Neural progenitor cell (in vitro differentiated cells): ENCODE measurements at regions not wholly inside any gene's neighbourhood (a gene's known extent, or its start where the extent isn't known, plus 50 kb on each side); places are given as distances from the start of the nearest gene placed in this dataset.

ENCODE experiments used
- DNase-seq: peaks from one replicate; pipeline ENCODE4 v3.0.0-alpha.2; 2016; ENCODE audit warnings: low spot score
- H2AFZ ChIP-seq: fragments of 200-600 bp; sonication (generic); replicated peaks from 2 replicates; pipeline ENCODE4 v1.6.1; 2016; ENCODE audit warnings: antibody characterized with exemption
- H3F3A ChIP-seq: fragments of 200-600 bp; sonication (generic); 2 replicates; pipeline ENCODE4 v1.6.1; 2016; ENCODE audit warnings: antibody characterized with exemption, low read depth
- H3K27ac ChIP-seq: fragments of 200-600 bp; sonication (generic); 2 replicates; pipeline ENCODE4 v1.5.1; 2016; ENCODE audit warnings: mild to moderate bottlenecking
- H3K27me3 ChIP-seq: fragments of 200-600 bp; sonication (generic); 2 replicates; pipeline ENCODE4 v1.6.1; 2016; ENCODE audit warnings: mild to moderate bottlenecking, moderate library complexity
- H3K36me3 ChIP-seq: fragments of 200-600 bp; sonication (generic); 2 replicates; pipeline ENCODE4 v1.5.1; 2016
- H3K4me1 ChIP-seq: fragments of 200-600 bp; sonication (generic); 2 replicates; pipeline ENCODE4 v1.6.1; 2016; ENCODE audit warnings: mixed run types
- H3K4me2 ChIP-seq: fragments of 200-600 bp; sonication (generic); 2 replicates; pipeline ENCODE4 v1.6.1; 2016
- H3K4me3 ChIP-seq: fragments of 200-600 bp; sonication (generic); 2 replicates; pipeline ENCODE4 v1.5.1; 2016
- H3K79me2 ChIP-seq: fragments of 200-600 bp; sonication (generic); 2 replicates; pipeline ENCODE4 v1.6.1; 2016; ENCODE audit warnings: low read depth
- H3K9ac ChIP-seq: fragments of 200-600 bp; sonication (generic); 2 replicates; pipeline ENCODE4 v1.6.1; 2016
- H3K9me3 ChIP-seq: fragments of 200-600 bp; sonication (generic); 2 replicates; pipeline ENCODE4 v1.5.1; 2016; ENCODE audit warnings: low read depth
- H4K20me1 ChIP-seq: fragments of 200-600 bp; sonication (generic); 2 replicates; pipeline ENCODE4 v1.6.1; 2016; ENCODE audit warnings: low read depth
- H3K27ac Mint-ChIP-seq: 3 replicates; pipeline ENCODE4 v1.8.0; 2021; ENCODE audit warnings: mixed read lengths
- H3K27me3 Mint-ChIP-seq: 2 replicates; pipeline ENCODE4 v1.8.0; 2022; ENCODE audit warnings: low read depth, mild to moderate bottlenecking, inconsistent platforms, moderate library complexity, mixed read lengths; ENCODE audit not compliant: insufficient read depth
- H3K36me3 Mint-ChIP-seq: 3 replicates; pipeline ENCODE4 v1.8.0; 2021; ENCODE audit warnings: mixed read lengths
- H3K4me1 Mint-ChIP-seq: 3 replicates; pipeline ENCODE4 v1.8.0; 2021; ENCODE audit warnings: mixed read lengths
- H3K4me3 Mint-ChIP-seq: 3 replicates; pipeline ENCODE4 v1.8.0; 2021; ENCODE audit warnings: mild to moderate bottlenecking, moderate library complexity, mixed read lengths
- H3K9me3 Mint-ChIP-seq: 3 replicates; pipeline ENCODE4 v1.8.0; 2020; ENCODE audit warnings: mixed read lengths
- EZH2 ChIP-seq: fragments of 200-600 bp; sonication (generic); IDR thresholded peaks from 2 replicates; pipeline ENCODE4 v1.6.1; 2017; ENCODE audit warnings: antibody characterized with exemption, mild to moderate bottlenecking, moderate library complexity
- EZH2phosphoT487 ChIP-seq: fragments of 200-600 bp; sonication (generic); IDR thresholded peaks from 2 replicates; pipeline ENCODE4 v1.6.1; 2017; ENCODE audit warnings: antibody characterized with exemption
- TF ChIP-seq, protein P1 (sequence below): fragments of 200-600 bp; sonication (generic); IDR thresholded peaks from 2 replicates; pipeline ENCODE4 v1.5.1; 2017; ENCODE audit warnings: antibody characterized with exemption, mild to moderate bottlenecking

DNA sequence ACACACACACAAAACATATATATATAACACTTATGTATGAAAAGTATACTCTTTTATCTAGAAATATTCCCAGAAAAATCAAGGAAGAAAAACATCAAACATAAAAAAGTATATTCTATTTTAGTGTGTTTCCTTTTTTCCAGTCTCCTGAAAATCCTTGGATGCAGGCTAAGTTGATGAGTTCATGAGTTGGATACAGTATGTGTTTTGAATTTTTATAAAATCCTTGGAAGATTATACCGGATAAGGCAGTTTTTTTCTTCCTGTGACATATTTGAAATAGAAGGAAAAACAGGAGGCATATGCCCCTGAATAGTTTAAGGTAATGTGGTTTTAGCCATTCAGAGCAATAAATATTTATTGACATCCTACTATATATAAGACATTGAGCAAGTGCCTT, 203.6 kb downstream of the SNX18 start:
- Histone ChIP-seq H3K4me2 (no peak overlapping the region), H3K4me1 (peaks cover 22% of the 10 kb centered on the region), H3K27ac (no peak overlapping the region), H3K9ac (no peak overlapping the region), H3K4me3 (no peak overlapping the region), H3K79me2 (no peaks in the 10 kb centered on the region), H3K27me3 (no peaks in the 10 kb centered on the region), H2AFZ (no peak overlapping the region), H3K9me3 (no peaks in the 10 kb centered on the region), H3F3A (no peaks in the 10 kb centered on the region), H4K20me1 (no peaks in the 10 kb centered on the region), H3K36me3 (no peaks in the 10 kb centered on the region)
- TF ChIP-seq, protein P1, sequence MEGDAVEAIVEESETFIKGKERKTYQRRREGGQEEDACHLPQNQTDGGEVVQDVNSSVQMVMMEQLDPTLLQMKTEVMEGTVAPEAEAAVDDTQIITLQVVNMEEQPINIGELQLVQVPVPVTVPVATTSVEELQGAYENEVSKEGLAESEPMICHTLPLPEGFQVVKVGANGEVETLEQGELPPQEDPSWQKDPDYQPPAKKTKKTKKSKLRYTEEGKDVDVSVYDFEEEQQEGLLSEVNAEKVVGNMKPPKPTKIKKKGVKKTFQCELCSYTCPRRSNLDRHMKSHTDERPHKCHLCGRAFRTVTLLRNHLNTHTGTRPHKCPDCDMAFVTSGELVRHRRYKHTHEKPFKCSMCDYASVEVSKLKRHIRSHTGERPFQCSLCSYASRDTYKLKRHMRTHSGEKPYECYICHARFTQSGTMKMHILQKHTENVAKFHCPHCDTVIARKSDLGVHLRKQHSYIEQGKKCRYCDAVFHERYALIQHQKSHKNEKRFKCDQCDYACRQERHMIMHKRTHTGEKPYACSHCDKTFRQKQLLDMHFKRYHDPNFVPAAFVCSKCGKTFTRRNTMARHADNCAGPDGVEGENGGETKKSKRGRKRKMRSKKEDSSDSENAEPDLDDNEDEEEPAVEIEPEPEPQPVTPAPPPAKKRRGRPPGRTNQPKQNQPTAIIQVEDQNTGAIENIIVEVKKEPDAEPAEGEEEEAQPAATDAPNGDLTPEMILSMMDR = no peak
- TF ChIP-seq EZH2phosphoT487 = no peak
- TF ChIP-seq EZH2 = no peak
- Mint-ChIP-seq H3K4me1 (peaks cover 12% of the 10 kb centered on the region), H3K27ac (no peak overlapping the region), H3K4me3 (no peak overlapping the region), H3K27me3 (no peaks in the 10 kb centered on the region), H3K9me3 (peaks cover 5% of the 10 kb centered on the region), H3K36me3 (no peaks in the 10 kb centered on the region)
- no peak for DNase-seq

DNA sequence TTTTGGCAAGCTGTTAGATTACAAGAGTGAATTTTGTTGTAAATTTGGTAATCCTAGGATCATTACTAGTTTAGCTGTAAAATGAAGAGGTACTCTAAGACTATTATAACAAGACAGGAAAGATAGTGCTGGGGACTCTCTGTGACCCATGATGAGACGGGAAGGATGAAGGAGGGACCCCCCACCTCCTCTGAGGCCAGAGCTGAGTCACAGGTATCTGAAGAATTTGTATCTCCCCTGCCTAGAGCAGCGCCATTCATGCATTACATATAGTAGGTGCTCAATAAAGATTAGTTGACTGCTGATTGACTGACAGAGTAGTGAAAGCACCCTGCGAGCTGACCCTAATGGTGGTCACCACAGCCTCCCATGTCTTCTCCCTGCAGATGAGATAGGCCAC, 202.8 kb downstream of the SNX18 start:
- peaks cover 6% of the 10 kb centered on the region for H3K4me1 Mint-ChIP-seq
- no peaks in the 10 kb centered on the region for H3K79me2 ChIP-seq
- H3K27me3 ChIP-seq = no peaks in the 10 kb centered on the region
- H3K27ac ChIP-seq = no peak overlapping the region
- H3K4me1 ChIP-seq = peaks cover 15% of the 10 kb centered on the region
- H3K36me3 ChIP-seq = no peaks in the 10 kb centered on the region
- H3K4me3 ChIP-seq = no peak overlapping the region
- H3K36me3 Mint-ChIP-seq = no peaks in the 10 kb centered on the region
- no peak overlapping the region for H2AFZ ChIP-seq
- H3K4me2 ChIP-seq = no peak overlapping the region
- DNase-seq = no peak
- H3F3A ChIP-seq = no peaks in the 10 kb centered on the region
- H4K20me1 ChIP-seq = no peaks in the 10 kb centered on the region
- peaks cover 5% of the 10 kb centered on the region for H3K9me3 Mint-ChIP-seq
- no peaks in the 10 kb centered on the region for H3K27me3 Mint-ChIP-seq
- no peaks in the 10 kb centered on the region for H3K9me3 ChIP-seq
- no peak for TF ChIP-seq EZH2
- no peak for TF ChIP-seq EZH2phosphoT487
- TF ChIP-seq, protein P1 = no peak
- H3K27ac Mint-ChIP-seq = no peak overlapping the region
- H3K4me3 Mint-ChIP-seq = no peak overlapping the region
- no peak overlapping the region for H3K9ac ChIP-seq

DNA sequence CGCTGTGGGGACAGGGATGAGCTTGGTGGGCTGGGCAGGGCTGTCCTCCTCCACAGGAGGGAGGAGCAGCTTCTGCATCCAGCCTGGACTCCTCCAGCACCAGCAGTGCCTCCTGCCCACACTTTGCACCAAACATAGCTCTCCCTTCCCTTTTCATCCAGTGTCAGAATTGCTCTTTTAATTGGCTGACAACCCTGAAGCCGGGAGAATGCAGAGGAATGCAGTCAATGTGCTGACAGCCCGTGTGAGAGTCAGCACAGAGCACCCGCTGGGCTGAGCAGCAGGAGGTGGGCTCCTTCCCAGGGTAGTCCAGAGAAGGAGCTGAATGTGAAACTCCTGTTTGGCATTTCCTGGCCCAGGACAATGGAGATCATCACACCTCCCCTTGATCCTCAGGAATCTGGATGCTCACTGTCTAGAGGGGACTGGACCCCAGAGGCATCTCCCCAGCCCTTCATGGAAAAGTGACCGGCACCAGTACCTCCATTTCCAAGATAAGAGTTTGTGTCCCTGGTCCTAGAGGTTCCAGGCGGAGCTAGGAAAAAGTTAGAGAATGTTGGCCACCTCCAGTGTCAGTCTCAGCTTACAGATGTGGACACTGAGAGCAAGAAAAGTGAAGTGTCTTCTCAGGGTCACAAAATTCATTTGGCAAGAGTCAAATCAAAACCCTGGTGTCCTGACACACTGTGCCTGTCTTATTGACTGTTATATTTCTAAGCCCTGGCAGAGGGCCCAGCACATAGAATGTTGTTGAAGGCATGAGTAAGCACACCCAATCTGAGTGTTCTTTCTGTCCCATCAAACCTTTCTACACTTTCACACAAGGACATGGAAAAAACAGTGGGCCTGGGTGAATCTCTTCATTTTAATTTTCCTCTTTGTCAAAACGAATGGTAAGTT, 202.1 kb downstream of the SNX18 start:
- no peak overlapping the region for H3K4me3 Mint-ChIP-seq
- Histone ChIP-seq H3K4me1 (peaks cover 15% of the 10 kb centered on the region), H3K9ac (no peak overlapping the region), H3K9me3 (no peaks in the 10 kb centered on the region), H3K27me3 (no peaks in the 10 kb centered on the region), H3K4me3 (no peak overlapping the region), H3K27ac (no peak overlapping the region), H4K20me1 (no peaks in the 10 kb centered on the region), H3K79me2 (no peaks in the 10 kb centered on the region), H3K4me2 (peak overlapping the region; percentile 54), H2AFZ (no peak overlapping the region), H3K36me3 (no peaks in the 10 kb centered on the region), H3F3A (no peaks in the 10 kb centered on the region)
- TF ChIP-seq, protein P1 = no peak
- TF ChIP-seq EZH2phosphoT487 (no peak), EZH2 (no peak)
- H3K27me3 Mint-ChIP-seq = no peaks in the 10 kb centered on the region
- no peaks in the 10 kb centered on the region for H3K36me3 Mint-ChIP-seq
- peak; percentile 74 for DNase-seq
- H3K27ac Mint-ChIP-seq = no peak overlapping the region
- H3K9me3 Mint-ChIP-seq = peaks cover 5% of the 10 kb centered on the region
- peaks cover 6% of the 10 kb centered on the region for H3K4me1 Mint-ChIP-seq
